Activated gamma-delta T cell (primary cell): ENCODE measurements at regions not wholly inside any gene's neighbourhood (a gene's known extent, or its start where the extent isn't known, plus 50 kb on each side); places are given as distances from the start of the nearest gene placed in this dataset.
"Not testable (repeated sequence)": the region's sequence is repeated elsewhere in the genome, so short reads cannot be mapped to it uniquely, and the experiment has no call there.

Experiments
- DNase-seq: peaks from one replicate; lab custom pipeline; 2025; lab: John Stamatoyannopoulos, UW

- no peak for DNase-seq
Measured at GRCh38 chr1:194816859-194817258, 1630.4 kb upstream of the B3GALT2 start.

- DNase-seq, result no peak
Measured at GRCh38 chr1:194813096-194813495, 1626.7 kb upstream of the B3GALT2 start.

GRCh38 chr1:194809665-194810064 lies 1623.3 kb upstream of the B3GALT2 start:
- no peak for DNase-seq

- DNase-seq, result no peak
Measured at GRCh38 chr1:194809215-194809614, 1622.8 kb upstream of the B3GALT2 start.

GRCh38 chr1:194807530-194808220 lies 1621.3 kb upstream of the B3GALT2 start:
- no peak for DNase-seq

- DNase-seq, result no peak
Measured at GRCh38 chr1:194802572-194802971, 1616.2 kb upstream of the B3GALT2 start.

GRCh38 chr1:194795917-194796593 lies 1609.6 kb upstream of the B3GALT2 start:
- no peak for DNase-seq

- no peak for DNase-seq
Measured at GRCh38 chr1:194787001-194787400, 1600.6 kb upstream of the B3GALT2 start.

- no peak for DNase-seq
Measured at GRCh38 chr1:194786027-194786426, 1599.6 kb upstream of the B3GALT2 start.

GRCh38 chr1:194776657-194777056 lies 1590.2 kb upstream of the B3GALT2 start:
- DNase-seq, result no peak

GRCh38 chr1:194774535-194774934 lies 1588.1 kb upstream of the B3GALT2 start:
- DNase-seq, result no peak

- DNase-seq, result no peak
Measured at GRCh38 chr1:194755241-194755994, 1569.0 kb upstream of the B3GALT2 start.

GRCh38 chr1:194738843-194739242 lies 1552.4 kb upstream of the B3GALT2 start:
- DNase-seq, result not testable (repeated sequence)

- no peak for DNase-seq
Measured at GRCh38 chr1:194734970-194735369, 1548.6 kb upstream of the B3GALT2 start.

GRCh38 chr1:194731025-194731424 lies 1544.6 kb upstream of the B3GALT2 start:
- no peak for DNase-seq

GRCh38 chr1:194730304-194730703 lies 1543.9 kb upstream of the B3GALT2 start:
- no peak for DNase-seq

GRCh38 chr1:194723067-194723466 lies 1536.7 kb upstream of the B3GALT2 start:
- no peak for DNase-seq

GRCh38 chr1:194717941-194718340 lies 1531.5 kb upstream of the B3GALT2 start:
- DNase-seq, result no peak

GRCh38 chr1:194717334-194717733 lies 1530.9 kb upstream of the B3GALT2 start:
- DNase-seq, result no peak

GRCh38 chr1:194710671-194711070 lies 1524.3 kb upstream of the B3GALT2 start:
- no peak for DNase-seq

- DNase-seq, result no peak
Measured at GRCh38 chr1:194709439-194709838, 1523.0 kb upstream of the B3GALT2 start.

- no peak for DNase-seq
Measured at GRCh38 chr1:194707074-194707473, 1520.7 kb upstream of the B3GALT2 start.
